ENCODE measurements at regions not wholly inside any gene's neighbourhood (a gene's known extent, or its start where the extent isn't known, plus 50 kb on each side); places are given as distances from the start of the nearest gene placed in this dataset.

DNA sequence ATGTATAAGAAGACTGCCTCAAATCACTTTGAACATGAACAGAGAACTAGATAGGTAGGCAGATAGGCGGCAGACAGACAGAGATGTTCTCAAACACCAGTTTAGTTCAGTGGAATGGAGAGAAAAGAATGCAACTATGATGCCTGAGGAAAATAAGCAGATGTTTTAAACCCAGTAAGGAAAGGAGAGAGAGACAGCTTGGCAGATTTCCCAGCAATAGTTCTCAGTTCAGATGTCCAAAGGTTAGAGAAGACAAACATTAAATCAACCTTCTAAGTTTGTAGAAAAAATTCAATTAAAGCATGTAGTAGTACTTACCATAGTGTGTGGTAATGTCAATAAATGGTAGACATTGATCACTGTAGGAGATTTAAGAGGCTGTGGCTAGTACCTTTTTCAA lies 209.6 kb upstream of the PFN2 start:
- TF ChIP-seq POLR2A (IDR thresholded peaks at IDR 0.05): no peak
- TF ChIP-seq, protein P1, sequence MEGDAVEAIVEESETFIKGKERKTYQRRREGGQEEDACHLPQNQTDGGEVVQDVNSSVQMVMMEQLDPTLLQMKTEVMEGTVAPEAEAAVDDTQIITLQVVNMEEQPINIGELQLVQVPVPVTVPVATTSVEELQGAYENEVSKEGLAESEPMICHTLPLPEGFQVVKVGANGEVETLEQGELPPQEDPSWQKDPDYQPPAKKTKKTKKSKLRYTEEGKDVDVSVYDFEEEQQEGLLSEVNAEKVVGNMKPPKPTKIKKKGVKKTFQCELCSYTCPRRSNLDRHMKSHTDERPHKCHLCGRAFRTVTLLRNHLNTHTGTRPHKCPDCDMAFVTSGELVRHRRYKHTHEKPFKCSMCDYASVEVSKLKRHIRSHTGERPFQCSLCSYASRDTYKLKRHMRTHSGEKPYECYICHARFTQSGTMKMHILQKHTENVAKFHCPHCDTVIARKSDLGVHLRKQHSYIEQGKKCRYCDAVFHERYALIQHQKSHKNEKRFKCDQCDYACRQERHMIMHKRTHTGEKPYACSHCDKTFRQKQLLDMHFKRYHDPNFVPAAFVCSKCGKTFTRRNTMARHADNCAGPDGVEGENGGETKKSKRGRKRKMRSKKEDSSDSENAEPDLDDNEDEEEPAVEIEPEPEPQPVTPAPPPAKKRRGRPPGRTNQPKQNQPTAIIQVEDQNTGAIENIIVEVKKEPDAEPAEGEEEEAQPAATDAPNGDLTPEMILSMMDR (IDR thresholded peaks at IDR 0.05): no peak
- TF ChIP-seq EP300 (IDR thresholded peaks at IDR 0.05): no peak

Data from gastroesophageal sphincter (tissue), 3 donors.